HepG2 (cell line): ENCODE measurements at regions not wholly inside any gene's neighbourhood (a gene's known extent, or its start where the extent isn't known, plus 50 kb on each side); places are given as distances from the start of the nearest gene placed in this dataset.
"Not testable (repeated sequence)": the region's sequence is repeated elsewhere in the genome, so short reads cannot be mapped to it uniquely, and the experiment has no call there.

Experiments used
- ATAC-seq: fragments of 200-7000 bp; cut with Tn5 transposase; 3 replicates; pipeline ENCODE4 v1.9.1; 2020; ENCODE audit warnings: mild to moderate bottlenecking, moderate library complexity
- BruUV-seq: library from RNA; stranded (reverse); fragments of 400-500 nt; replicated peaks from 2 replicates; lab custom pipeline; 2021; lab: Mats Ljungman, UMichigan
- CTCF ChIA-PET: fragments of 300-600 bp; formaldehyde crosslinking; extraction: SDS; loops from one replicate; lab custom pipeline; 2021; ENCODE audit warnings: low total read pairs, inconsistent platforms, low intra/inter-chr PET ratio; lab: Yijun Ruan, JAX
- POLR2A ChIA-PET: fragments of 350-600 bp; sonication (Branson Sonifier 250); formaldehyde crosslinking; loops from one replicate; lab custom pipeline; 2020; ENCODE audit warnings: antibody characterized with exemption, inconsistent platforms; lab: Yijun Ruan, JAX
- DNase-seq: peaks from one replicate; pipeline ENCODE4 v3.0.0-alpha.2; 2015; ENCODE audit warnings: low spot score
- FAIRE-seq: peaks from 3 replicates; lab custom pipeline; 2011; peaks lifted over from hg19 to GRCh38; lab: Jason Lieb, UNC
- H2AFZ ChIP-seq: one replicate; pipeline ENCODE4 v1.6.1; 2011; ENCODE audit warnings: low read length, inconsistent platforms
- H3K27ac ChIP-seq: fragments of 300-600 bp; 3 replicates; pipeline ENCODE4 v1.8.0; 2011; ENCODE audit warnings: mixed run types, mild to moderate bottlenecking, mixed read lengths, low read length, inconsistent platforms; ENCODE audit not compliant: insufficient read depth; ENCODE audit errors: extremely low read length
- H3K27me3 ChIP-seq, 2 experiments: fragments of 200-600 bp in 1 of 2; 2 replicates in 1 of 2; 3 replicates in 1 of 2; pipeline versions ENCODE4 v1.6.0 to v1.8.0; 2011; ENCODE audit warnings: low read length in 2 of 2, mild to moderate bottlenecking in 2 of 2, moderate library complexity in 2 of 2, inconsistent platforms in 1 of 2; ENCODE audit not compliant: insufficient read depth in 2 of 2, control insufficient read depth in 1 of 2
- H3K36me3 ChIP-seq, 2 experiments: fragments of 200-600 bp in 1 of 2; replicated peaks in 1 of 2; 2 replicates in 1 of 2; 3 replicates in 1 of 2; pipeline versions ENCODE4 v1.5.1 to v1.8.0; 2011; ENCODE audit warnings: low read length in 2 of 2, inconsistent platforms in 1 of 2; ENCODE audit not compliant: insufficient read depth in 2 of 2, control insufficient read depth in 1 of 2
- H3K4me1 ChIP-seq: 2 replicates; pipeline ENCODE4 v1.5.1; 2012; ENCODE audit warnings: low read length, inconsistent platforms; ENCODE audit not compliant: insufficient read depth
- H3K4me2 ChIP-seq: 2 replicates; pipeline ENCODE4 v1.6.0; 2011; ENCODE audit warnings: low read depth, low read length, inconsistent platforms
- H3K4me3 ChIP-seq, 3 experiments: fragments of 200-600 bp in 1 of 3; sonication (generic), shearing (Covaris generic) in 1 of 3; replicated peaks in 1 of 3; 2 replicates each; pipeline ENCODE4 v1.5.1; 2011 to 2016; ENCODE audit warnings: low read length in 3 of 3, inconsistent platforms in 2 of 3, low read depth in 2 of 3, mild to moderate bottlenecking in 2 of 3, control low read depth in 1 of 3, mixed read lengths in 1 of 3; ENCODE audit not compliant: insufficient read depth in 1 of 3
- H3K79me2 ChIP-seq: one replicate; pipeline ENCODE4 v1.6.1; 2011; ENCODE audit warnings: low read length, inconsistent platforms; ENCODE audit not compliant: insufficient read depth
- H3K9ac ChIP-seq: 2 replicates; pipeline ENCODE4 v1.6.0; 2011; ENCODE audit warnings: mild to moderate bottlenecking, low read depth, low read length, inconsistent platforms; ENCODE audit not compliant: insufficient read depth
- H3K9me3 ChIP-seq: 2 replicates; pipeline ENCODE4 v1.5.1; 2012; ENCODE audit warnings: mild to moderate bottlenecking, low read length
- H4K20me1 ChIP-seq: 2 replicates; pipeline ENCODE4 v1.6.0; 2011; ENCODE audit warnings: inconsistent platforms, mild to moderate bottlenecking, low read length, moderate library complexity; ENCODE audit not compliant: insufficient read depth
- ARNT ChIP-seq: fragments of 450-650 bp; IDR thresholded peaks from 2 replicates; pipeline ENCODE4 v1.6.1; 2017
- CTCF ChIP-seq: sonication (generic); formaldehyde crosslinking; IDR thresholded peaks from 2 replicates; pipeline ENCODE4 v1.5.0; 2020; ENCODE audit warnings: mild to moderate bottlenecking, missing genetic modification reagents, moderate library complexity
- HNF4A ChIP-seq: sonication (generic); formaldehyde crosslinking; IDR thresholded peaks from 2 replicates; pipeline ENCODE4 v1.4.0; 2020; ENCODE audit warnings: missing genetic modification reagents
- KDM6A ChIP-seq: IDR thresholded peaks from 2 replicates; pipeline ENCODE4 v1.6.1; 2016; ENCODE audit warnings: low read depth
- MAFK ChIP-seq, 2 experiments: IDR thresholded peaks in 1 of 2; conservative IDR thresholded peaks in 1 of 2; 2 replicates each; pipeline ENCODE4 v1.6.1; 2011; ENCODE audit warnings: improper control_type of control experiment in 2 of 2, low read length in 2 of 2
- PHF5A ChIP-seq: IDR thresholded peaks from one replicate; pipeline ENCODE4 v1.6.1; 2018; ENCODE audit warnings: low read depth, missing genetic modification reagents; ENCODE audit not compliant: unreplicated experiment
- PRMT3 ChIP-seq: sonication (generic); formaldehyde crosslinking; IDR thresholded peaks from 2 replicates; pipeline ENCODE4 v1.8.1; 2022; ENCODE audit warnings: low read depth, mild to moderate bottlenecking, moderate library complexity, missing genetic modification reagents, borderline replicate concordance
- RARG ChIP-seq: sonication (generic); formaldehyde crosslinking; IDR thresholded peaks from 2 replicates; pipeline ENCODE4 v1.4.0; 2020; ENCODE audit warnings: low read depth, mild to moderate bottlenecking, missing genetic modification reagents
- RFX3 ChIP-seq: IDR thresholded peaks from 2 replicates; pipeline ENCODE4 v1.6.1; 2016; ENCODE audit warnings: missing biosample characterization, missing genetic modification reagents
- RXRB ChIP-seq: IDR thresholded peaks from 2 replicates; pipeline ENCODE4 v1.6.1; 2016; ENCODE audit warnings: borderline replicate concordance, missing genetic modification reagents, missing compliant biosample characterization
- SMC3 ChIP-seq: IDR thresholded peaks from 2 replicates; pipeline ENCODE4 v1.6.1; 2011; ENCODE audit warnings: low read length, improper control_type of control experiment
- STAG1 ChIP-seq: sonication (generic); formaldehyde crosslinking; IDR thresholded peaks from 2 replicates; pipeline ENCODE4 v1.4.0; 2020; ENCODE audit warnings: missing genetic modification reagents
- TBL1XR1 ChIP-seq: fragments of 150-350 bp; IDR thresholded peaks from 2 replicates; pipeline ENCODE4 v1.6.1; 2014; ENCODE audit warnings: borderline replicate concordance, low read length; ENCODE audit not compliant: partially characterized antibody
- ZNF180 ChIP-seq: sonication (generic); formaldehyde crosslinking; IDR thresholded peaks from 2 replicates; pipeline ENCODE4 v1.4.0; 2020; ENCODE audit warnings: low read depth, missing genetic modification reagents, borderline replicate concordance
- ZNF678 ChIP-seq: sonication (generic); formaldehyde crosslinking; IDR thresholded peaks from 2 replicates; pipeline ENCODE4 v1.4.0; 2020; ENCODE audit warnings: mild to moderate bottlenecking, missing genetic modification reagents
- WGBS: methylation state at CpG from one replicate; pipeline ENCODE4 v1.1.6; 2017; ENCODE audit warnings: low lambda C conversion rate; 5-methylcytosine and 5-hydroxymethylcytosine counted together
- in situ Hi-C: cut with HindIII; loops from 2 replicates; pipeline ENCODE4 v1.10.0; 2017; ENCODE audit warnings: low pct_unique_long_range_greater_than_20kb; ENCODE audit not compliant: extremely low pct_ligation_motif_present
- intact Hi-C: fragments of 100-400 bp; cut with micrococcal nuclease; formaldehyde crosslinking; loops from one replicate; pipeline ENCODE4 v1.10.0; 2022; ENCODE audit not compliant: unreplicated experiment
- TF ChIP-seq, protein P1 (sequence below): sonication (generic); formaldehyde crosslinking; IDR thresholded peaks from 2 replicates; pipeline ENCODE4 v1.4.0; 2020; ENCODE audit warnings: missing genetic modification reagents

- ATAC-seq, result peak; percentile 71
- no peaks in the 10 kb centered on the region for H4K20me1 ChIP-seq
- intact Hi-C loops, result loop anchor here (1.0 kb wide), 1 partner anchor 45 kb away; no protein-coding TSS in a partner anchor
- no peaks in the 10 kb centered on the region for H3K27me3 ChIP-seq
- TF ChIP-seq ZNF180 (CRISPR knock-in tag), result no peak
- TF ChIP-seq SMC3, result peak; percentile 19; the same call in 1 of the 2 replicates
- no peak for TF ChIP-seq RFX3
- TF ChIP-seq CTCF (CRISPR knock-in tag), result peak; percentile 43
- TF ChIP-seq ZNF678 (CRISPR knock-in tag), result no peak
- TF ChIP-seq RARG (CRISPR knock-in tag), result no peak
- TF ChIP-seq, protein P1, sequence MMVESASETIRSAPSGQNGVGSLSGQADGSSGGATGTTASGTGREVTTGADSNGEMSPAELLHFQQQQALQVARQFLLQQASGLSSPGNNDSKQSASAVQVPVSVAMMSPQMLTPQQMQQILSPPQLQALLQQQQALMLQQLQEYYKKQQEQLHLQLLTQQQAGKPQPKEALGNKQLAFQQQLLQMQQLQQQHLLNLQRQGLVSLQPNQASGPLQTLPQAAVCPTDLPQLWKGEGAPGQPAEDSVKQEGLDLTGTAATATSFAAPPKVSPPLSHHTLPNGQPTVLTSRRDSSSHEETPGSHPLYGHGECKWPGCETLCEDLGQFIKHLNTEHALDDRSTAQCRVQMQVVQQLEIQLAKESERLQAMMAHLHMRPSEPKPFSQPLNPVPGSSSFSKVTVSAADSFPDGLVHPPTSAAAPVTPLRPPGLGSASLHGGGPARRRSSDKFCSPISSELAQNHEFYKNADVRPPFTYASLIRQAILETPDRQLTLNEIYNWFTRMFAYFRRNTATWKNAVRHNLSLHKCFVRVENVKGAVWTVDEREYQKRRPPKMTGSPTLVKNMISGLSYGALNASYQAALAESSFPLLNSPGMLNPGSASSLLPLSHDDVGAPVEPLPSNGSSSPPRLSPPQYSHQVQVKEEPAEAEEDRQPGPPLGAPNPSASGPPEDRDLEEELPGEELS (CRISPR knock-in tag), result no peak
- no peak for TF ChIP-seq ARNT
- TF ChIP-seq PRMT3 (CRISPR knock-in tag), result no peak
- TF ChIP-seq PHF5A, result no peak
- no peak for TF ChIP-seq KDM6A (CRISPR knock-in tag)
- TF ChIP-seq TBL1XR1, result no peak
- TF ChIP-seq MAFK (conservative IDR thresholded peaks at IDR 0.05 in 1 of 2, IDR thresholded peaks at IDR 0.05 in 1 of 2; ENCODE audit: low read length in 2 of 2), result no peak
- TF ChIP-seq HNF4A (CRISPR knock-in tag), result no peak
- no peak for TF ChIP-seq RXRB
- TF ChIP-seq STAG1, result peak; percentile 55
- BruUV-seq, result no TSS peak
- no peak overlapping the region for H3K27ac ChIP-seq
- POLR2A ChIA-PET, result no interaction called here
- no peak overlapping the region for H2AFZ ChIP-seq
- CTCF ChIA-PET, result interaction anchor here (0.7 kb wide), 1 partner anchor 46 kb away, joined by 5 read pairs; no protein-coding TSS in a partner anchor
- H3K4me3 ChIP-seq, result no peak overlapping the region
- no peak for DNase-seq
- no peak overlapping the region for H3K9ac ChIP-seq
- H3K36me3 ChIP-seq, result no peaks in the 10 kb centered on the region
- 2% methylated on average over 6 of the region's 6 CpGs for WGBS
- no peak overlapping the region for H3K4me2 ChIP-seq
- FAIRE-seq, result no peak
- no peaks in the 10 kb centered on the region for H3K79me2 ChIP-seq
- in situ Hi-C loops, result no loop called here
- H3K4me1 ChIP-seq, result no peaks in the 10 kb centered on the region
- no peaks in the 10 kb centered on the region for H3K9me3 ChIP-seq
Observed at GRCh38 chr20:54726687-54727300, 251.4 kb downstream of the DOK5 start.

DNA sequence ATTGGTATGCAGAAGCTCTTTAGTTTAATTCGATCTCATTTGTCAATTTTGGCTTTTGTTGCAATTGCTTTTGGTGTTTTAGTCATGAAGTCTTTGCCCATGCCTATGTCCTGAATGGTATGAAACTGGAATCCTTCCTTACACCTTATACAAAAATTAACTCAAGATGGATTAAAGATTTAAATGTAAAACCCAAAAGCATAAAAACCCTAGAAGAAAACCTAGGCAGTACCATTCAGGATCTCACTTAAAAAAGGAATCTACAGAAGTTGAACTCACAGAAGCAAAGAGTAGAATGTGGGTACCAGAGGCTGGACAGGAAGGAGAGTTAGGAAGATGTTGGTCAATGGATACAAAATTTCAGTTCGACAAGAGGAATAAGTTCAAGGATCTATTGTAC, 249.9 kb downstream of the DOK5 start:
- ATAC-seq, in situ Hi-C loops, BruUV-seq, H2AFZ ChIP-seq, FAIRE-seq, H3K4me3 ChIP-seq, H3K4me1 ChIP-seq, H3K27me3 ChIP-seq, POLR2A ChIA-PET, H4K20me1 ChIP-seq, intact Hi-C loops, H3K79me2 ChIP-seq, DNase-seq, H3K9ac ChIP-seq, H3K27ac ChIP-seq, CTCF ChIA-PET, H3K36me3 ChIP-seq, H3K4me2 ChIP-seq, H3K9me3 ChIP-seq: not testable (repeated sequence)
- 2% methylated on average over 2 of the region's 2 CpGs for WGBS
